CD4-positive, alpha-beta T cell (primary cell): ENCODE measurements at regions not wholly inside any gene's neighbourhood (a gene's known extent, or its start where the extent isn't known, plus 50 kb on each side); places are given as distances from the start of the nearest gene placed in this dataset.

Source experiments
- ATAC-seq: fragments of 200-7000 bp; cut with Tn5 transposase; one replicate; pipeline ENCODE4 v1.10.0; 2022; ENCODE audit warnings: mild to moderate bottlenecking; ENCODE audit not compliant: poor library complexity
- CTCF ChIA-PET: fragments of 350-600 bp; sonication (Branson Sonifier 250); formaldehyde crosslinking; loops from one replicate; lab custom pipeline; 2021; ENCODE audit warnings: antibody characterized with exemption, inconsistent platforms; lab: Charles Lee
- POLR2A ChIA-PET: fragments of 350-600 bp; sonication (Branson Sonifier 250); formaldehyde crosslinking; loops from one replicate; lab custom pipeline; 2021; ENCODE audit warnings: antibody characterized with exemption, inconsistent platforms; lab: Charles Lee
- DNase-seq, 14 experiments: peaks; one replicate each; pipeline ENCODE4 v3.0.0-alpha.2; 2013 to 2020; ENCODE audit warnings: mixed read lengths in 2 of 14
- H3K27ac ChIP-seq, 2 donors: one replicate each; pipeline versions ENCODE4 v1.5.1 to v1.7.0; 2013; ENCODE audit warnings: low read length in 2 of 2, low read depth in 1 of 2, mild to moderate bottlenecking in 1 of 2
- H3K27me3 ChIP-seq, 2 experiments: 1 replicate in 1 of 2; 2 replicates in 1 of 2; pipeline versions ENCODE4 v1.6.1 to v1.7.0; 2013; ENCODE audit warnings: low read length in 2 of 2, control low read depth in 1 of 2, mild to moderate bottlenecking in 1 of 2, moderate library complexity in 1 of 2; ENCODE audit not compliant: insufficient read depth in 2 of 2, control insufficient read depth in 1 of 2
- H3K36me3 ChIP-seq: one replicate; pipeline ENCODE4 v1.6.1; 2013; ENCODE audit warnings: low read length, control low read depth; ENCODE audit not compliant: insufficient read depth
- H3K4me1 ChIP-seq: one replicate; pipeline ENCODE4 v1.6.1; 2013; ENCODE audit warnings: low read length, control low read depth; ENCODE audit not compliant: insufficient read depth
- H3K4me3 ChIP-seq: one replicate; pipeline ENCODE4 v1.5.1; 2013; ENCODE audit warnings: mild to moderate bottlenecking, low read length, moderate library complexity
- H3K9me3 ChIP-seq, 2 experiments: 1 replicate in 1 of 2; 2 replicates in 1 of 2; pipeline versions ENCODE4 v1.6.1 to v1.7.0; 2013; ENCODE audit warnings: low read length in 2 of 2, mild to moderate bottlenecking in 2 of 2, control low read depth in 1 of 2, moderate library complexity in 1 of 2; ENCODE audit not compliant: control insufficient read depth in 1 of 2, insufficient read depth in 1 of 2
- H3K27ac Mint-ChIP-seq: one replicate; pipeline ENCODE4 v1.8.0; 2020; ENCODE audit warnings: mixed read lengths
- H3K27me3 Mint-ChIP-seq: one replicate; pipeline ENCODE4 v1.8.0; 2021; ENCODE audit warnings: mixed read lengths
- H3K36me3 Mint-ChIP-seq: one replicate; pipeline ENCODE4 v1.8.0; 2021; ENCODE audit warnings: low read depth, mixed read lengths
- H3K4me1 Mint-ChIP-seq: one replicate; pipeline ENCODE4 v1.8.0; 2021; ENCODE audit warnings: low read depth, mixed read lengths
- H3K4me3 Mint-ChIP-seq: one replicate; pipeline ENCODE4 v1.8.0; 2020; ENCODE audit warnings: mild to moderate bottlenecking, mixed read lengths
- H3K9me3 Mint-ChIP-seq: one replicate; pipeline ENCODE4 v1.8.0; 2020; ENCODE audit warnings: mixed read lengths
- intact Hi-C, 2 experiments: fragments of 100-400 bp; cut with DNase I in 1 of 2; cut with micrococcal nuclease in 1 of 2; formaldehyde crosslinking; loops; one replicate each; pipeline versions ENCODE4 v1.15.1 to v1.9.0; 2023 to 2025; cut with DNase I, micrococcal nuclease
- TF ChIP-seq, protein P1 (sequence below): fragments of 200-600 bp; IDR thresholded peaks from one replicate; pipeline ENCODE4 v1.8.0; 2022; ENCODE audit warnings: antibody characterized with exemption, mild to moderate bottlenecking

DNA sequence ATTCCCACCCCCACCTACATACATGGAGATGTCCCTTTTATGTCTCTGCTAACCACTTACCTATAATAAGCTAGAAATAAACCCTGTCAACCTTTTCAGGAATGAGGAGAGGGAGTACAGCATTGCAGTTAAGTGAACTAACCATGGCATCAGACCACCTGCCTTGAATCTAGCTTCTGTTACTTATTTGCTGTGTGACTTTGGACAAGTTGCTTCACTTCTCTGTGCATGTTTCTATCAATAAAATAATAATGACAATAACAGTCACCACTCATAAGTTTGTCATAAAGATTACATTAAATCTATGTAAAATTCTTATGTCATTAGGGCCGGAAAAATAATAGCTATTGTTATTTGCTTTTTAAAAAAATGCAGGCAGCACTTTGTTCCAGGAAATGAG lies 881.1 kb upstream of the AUTS2 start:
- Histone ChIP-seq H3K36me3 (no peaks in the 10 kb centered on the region), H3K27ac (no peak overlapping the region), H3K9me3 (peaks cover 0 to 7% of the 10 kb centered on the region in 2 experiments), H3K4me3 (no peak overlapping the region), H3K27me3 (no peaks in the 10 kb centered on the region), H3K4me1 (no peaks in the 10 kb centered on the region)
- H3K4me3 Mint-ChIP-seq: no peak overlapping the region
- TF ChIP-seq, protein P1, sequence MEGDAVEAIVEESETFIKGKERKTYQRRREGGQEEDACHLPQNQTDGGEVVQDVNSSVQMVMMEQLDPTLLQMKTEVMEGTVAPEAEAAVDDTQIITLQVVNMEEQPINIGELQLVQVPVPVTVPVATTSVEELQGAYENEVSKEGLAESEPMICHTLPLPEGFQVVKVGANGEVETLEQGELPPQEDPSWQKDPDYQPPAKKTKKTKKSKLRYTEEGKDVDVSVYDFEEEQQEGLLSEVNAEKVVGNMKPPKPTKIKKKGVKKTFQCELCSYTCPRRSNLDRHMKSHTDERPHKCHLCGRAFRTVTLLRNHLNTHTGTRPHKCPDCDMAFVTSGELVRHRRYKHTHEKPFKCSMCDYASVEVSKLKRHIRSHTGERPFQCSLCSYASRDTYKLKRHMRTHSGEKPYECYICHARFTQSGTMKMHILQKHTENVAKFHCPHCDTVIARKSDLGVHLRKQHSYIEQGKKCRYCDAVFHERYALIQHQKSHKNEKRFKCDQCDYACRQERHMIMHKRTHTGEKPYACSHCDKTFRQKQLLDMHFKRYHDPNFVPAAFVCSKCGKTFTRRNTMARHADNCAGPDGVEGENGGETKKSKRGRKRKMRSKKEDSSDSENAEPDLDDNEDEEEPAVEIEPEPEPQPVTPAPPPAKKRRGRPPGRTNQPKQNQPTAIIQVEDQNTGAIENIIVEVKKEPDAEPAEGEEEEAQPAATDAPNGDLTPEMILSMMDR: no peak
- H3K27me3 Mint-ChIP-seq: no peaks in the 10 kb centered on the region
- no peaks in the 10 kb centered on the region for H3K4me1 Mint-ChIP-seq
- intact Hi-C loops: no loop called here
- CTCF ChIA-PET: no interaction called here
- peaks cover 14% of the 10 kb centered on the region for H3K9me3 Mint-ChIP-seq
- H3K36me3 Mint-ChIP-seq: no peaks in the 10 kb centered on the region
- DNase-seq (no peak), ATAC-seq (no peak)
- POLR2A ChIA-PET: no interaction called here
- H3K27ac Mint-ChIP-seq: no peak overlapping the region

DNA sequence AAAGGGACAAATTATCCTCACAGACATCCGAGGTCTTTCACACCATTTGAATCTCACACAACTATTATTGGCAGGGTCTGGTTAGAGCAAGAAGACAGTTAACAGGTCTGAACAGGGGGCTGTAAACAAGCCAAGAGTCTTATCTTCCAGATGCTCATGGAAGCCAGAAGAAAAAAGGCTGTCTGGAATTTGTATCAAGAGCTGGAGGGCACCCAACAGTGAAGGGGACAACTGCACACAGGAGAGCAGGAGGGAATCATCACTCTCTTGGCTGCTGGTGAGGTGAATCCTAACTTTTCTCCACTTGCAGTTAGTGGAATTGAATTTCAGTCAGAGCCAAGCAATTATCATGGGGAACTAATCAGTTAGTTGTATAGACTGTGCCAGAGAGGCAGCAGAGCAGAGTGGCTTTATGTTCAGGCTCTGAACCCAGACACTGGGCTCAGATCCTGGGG lies 880.2 kb upstream of the AUTS2 start:
- no peaks in the 10 kb centered on the region for H3K36me3 ChIP-seq
- Mint-ChIP-seq H3K4me1 (no peaks in the 10 kb centered on the region), H3K27me3 (no peaks in the 10 kb centered on the region), H3K27ac (no peak overlapping the region), H3K4me3 (no peak overlapping the region), H3K9me3 (peaks cover 12% of the 10 kb centered on the region), H3K36me3 (no peaks in the 10 kb centered on the region)
- H3K4me3 ChIP-seq: no peak overlapping the region
- no peaks in the 10 kb centered on the region for H3K27me3 ChIP-seq
- intact Hi-C loops: no loop called here
- POLR2A ChIA-PET: no interaction called here
- no peak for DNase-seq
- no peak for ATAC-seq
- no peak overlapping the region for H3K27ac ChIP-seq
- CTCF ChIA-PET: no interaction called here
- H3K9me3 ChIP-seq: peaks cover 0 to 7% of the 10 kb centered on the region in 2 experiments
- TF ChIP-seq, protein P1: no peak
- H3K4me1 ChIP-seq: no peaks in the 10 kb centered on the region

DNA sequence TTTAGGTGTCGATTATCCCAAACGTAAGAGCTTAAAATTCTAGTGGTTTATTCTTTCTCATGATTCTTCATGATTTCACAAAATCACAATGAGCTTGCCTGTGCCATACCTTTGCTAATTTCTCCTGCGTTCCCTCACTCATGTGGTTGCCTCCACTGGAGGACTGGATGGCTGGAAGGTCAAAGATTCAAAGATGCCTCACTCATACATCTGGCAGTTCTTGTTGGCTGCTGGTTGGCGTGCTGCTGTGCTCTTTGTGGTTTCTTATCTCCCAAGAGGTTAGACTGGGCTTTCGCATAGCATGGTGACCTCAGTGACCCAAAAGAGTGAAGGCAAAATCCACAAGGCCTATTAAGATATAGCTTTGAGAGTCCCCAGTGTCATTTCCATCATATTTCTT lies 877.6 kb upstream of the AUTS2 start:
- Mint-ChIP-seq H3K27me3 (no peaks in the 10 kb centered on the region), H3K27ac (no peak overlapping the region), H3K36me3 (no peaks in the 10 kb centered on the region), H3K4me1 (no peaks in the 10 kb centered on the region), H3K4me3 (no peak overlapping the region), H3K9me3 (peaks cover 9% of the 10 kb centered on the region)
- no peak for DNase-seq
- CTCF ChIA-PET: no interaction called here
- intact Hi-C loops: no loop called here
- H3K36me3 ChIP-seq: no peaks in the 10 kb centered on the region
- no peaks in the 10 kb centered on the region for H3K27me3 ChIP-seq
- no peak overlapping the region for H3K27ac ChIP-seq
- ATAC-seq: no peak
- TF ChIP-seq, protein P1: no peak
- H3K9me3 ChIP-seq: peaks cover 0 to 19% of the 10 kb centered on the region in 2 experiments
- no peaks in the 10 kb centered on the region for H3K4me1 ChIP-seq
- POLR2A ChIA-PET: no interaction called here
- no peak overlapping the region for H3K4me3 ChIP-seq
